GM21528 (cell line): ENCODE measurements at regions not wholly inside any gene's neighbourhood (a gene's known extent, or its start where the extent isn't known, plus 50 kb on each side); places are given as distances from the start of the nearest gene placed in this dataset.
"Not testable (repeated sequence)": the region's sequence is repeated elsewhere in the genome, so short reads cannot be mapped to it uniquely, and the experiment has no call there.

ENCODE experiments used
- ATAC-seq: cut with Tn5 transposase; IDR thresholded peaks from one replicate; pipeline ENCODE4 v1.9.1; 2021; ENCODE audit warnings: mild to moderate bottlenecking, moderate library complexity; ENCODE audit not compliant: unreplicated experiment, low FRiP score

DNA sequence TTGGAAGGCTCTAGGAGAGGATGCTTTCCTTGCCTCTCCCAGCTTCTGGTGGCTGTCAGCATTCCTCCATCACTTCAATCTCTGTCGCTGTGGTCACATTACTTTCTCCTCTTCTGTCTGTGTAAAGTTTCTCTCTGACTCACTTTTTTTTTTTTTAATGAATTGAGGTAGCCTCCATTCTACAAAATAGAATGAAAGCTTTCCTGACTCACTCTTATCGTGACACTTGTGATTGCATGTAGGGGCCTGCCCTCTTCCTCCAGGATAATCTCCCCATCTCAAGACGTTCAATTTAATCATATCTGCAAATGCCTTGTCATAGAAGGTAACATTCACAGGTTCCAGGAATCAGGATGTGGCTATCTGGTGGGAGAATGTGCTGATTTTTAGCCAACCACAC, 153.5 kb upstream of the HMGA2 start:
- no peak for ATAC-seq

GRCh38 chr12:65672441-65672840, 151.8 kb upstream of the HMGA2 start:
- no peak for ATAC-seq

GRCh38 chr12:65673156-65673690, 151.1 kb upstream of the HMGA2 start:
- no peak for ATAC-seq

DNA sequence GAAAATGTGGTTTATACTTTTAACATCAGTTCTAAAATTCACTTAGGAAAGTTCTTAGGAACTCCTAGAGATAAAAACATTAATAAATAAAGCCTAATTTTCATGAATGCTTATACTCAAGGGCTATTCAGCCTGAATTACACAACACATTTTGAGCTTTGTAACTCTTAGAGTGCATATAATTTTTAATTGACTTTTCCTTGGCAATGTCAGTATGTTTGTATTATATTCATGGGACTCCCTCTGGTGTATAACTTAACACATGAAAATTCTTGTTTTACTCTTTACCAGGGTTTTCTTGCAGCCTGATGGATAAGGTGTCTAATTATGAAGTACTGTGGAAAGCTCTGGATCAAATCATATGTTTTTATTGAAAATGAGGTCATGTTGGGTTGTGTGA, 150.6 kb upstream of the HMGA2 start:
- no peak for ATAC-seq

- ATAC-seq, result no peak
These were observed 149.1 kb upstream of the HMGA2 start for GRCh38 chr12:65675141-65675621.

GRCh38 chr12:65678172-65678571, 146.1 kb upstream of the HMGA2 start:
- not testable (repeated sequence) for ATAC-seq

- ATAC-seq, result no peak
These were observed 143.1 kb upstream of the HMGA2 start for GRCh38 chr12:65681226-65681625.

GRCh38 chr12:65682112-65682511, 142.2 kb upstream of the HMGA2 start:
- no peak for ATAC-seq

DNA sequence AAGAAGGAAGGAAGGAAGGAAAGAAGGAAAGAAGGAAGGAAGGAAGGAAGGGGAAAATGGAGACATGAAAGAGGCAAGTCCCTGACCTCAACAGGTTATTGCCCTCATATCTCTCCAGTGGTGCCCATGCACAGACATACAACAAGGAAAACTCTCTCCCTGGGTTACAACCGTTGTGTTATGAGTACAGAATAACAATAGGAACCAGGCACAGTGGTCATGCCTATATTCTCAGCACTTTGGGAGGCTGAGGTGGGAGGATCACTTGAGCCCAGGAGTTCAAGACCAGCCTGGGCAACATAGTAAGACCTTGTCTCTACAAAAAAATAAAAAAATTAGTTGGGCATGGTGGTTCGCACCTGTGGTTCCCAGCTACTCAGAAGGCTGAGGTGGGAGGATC, 139.4 kb upstream of the HMGA2 start:
- no peak for ATAC-seq

GRCh38 chr12:65685514-65685913, 138.8 kb upstream of the HMGA2 start:
- ATAC-seq, result no peak

GRCh38 chr12:65689508-65689907, 134.8 kb upstream of the HMGA2 start:
- ATAC-seq, result no peak

- ATAC-seq, result no peak
These were observed 133.8 kb upstream of the HMGA2 start for GRCh38 chr12:65690477-65690876.

- no peak for ATAC-seq
These were observed 130.2 kb upstream of the HMGA2 start for GRCh38 chr12:65694130-65694529.

- ATAC-seq, result no peak
These were observed 129.0 kb upstream of the HMGA2 start for GRCh38 chr12:65695113-65695865.

DNA sequence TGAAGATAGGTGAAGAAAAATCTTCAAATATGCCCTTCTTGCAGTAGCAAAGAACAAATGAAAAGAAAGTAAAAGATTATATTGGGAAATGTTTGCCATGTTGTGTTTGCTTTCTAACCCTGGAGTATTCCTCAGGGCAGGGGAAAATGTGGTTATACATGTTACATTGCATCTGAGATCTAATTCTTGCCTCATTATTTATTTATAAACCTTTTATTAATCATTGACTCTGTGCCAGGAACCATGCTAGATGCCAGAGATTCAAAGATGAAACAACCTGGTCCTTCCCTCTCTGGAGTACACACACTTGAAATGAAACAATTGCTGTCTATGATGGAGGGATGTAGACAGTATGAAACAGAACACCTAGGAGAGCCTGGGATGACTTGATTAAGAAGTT, 128.1 kb upstream of the HMGA2 start:
- ATAC-seq, result no peak

GRCh38 chr12:65699251-65699650, 125.0 kb upstream of the HMGA2 start:
- no peak for ATAC-seq

DNA sequence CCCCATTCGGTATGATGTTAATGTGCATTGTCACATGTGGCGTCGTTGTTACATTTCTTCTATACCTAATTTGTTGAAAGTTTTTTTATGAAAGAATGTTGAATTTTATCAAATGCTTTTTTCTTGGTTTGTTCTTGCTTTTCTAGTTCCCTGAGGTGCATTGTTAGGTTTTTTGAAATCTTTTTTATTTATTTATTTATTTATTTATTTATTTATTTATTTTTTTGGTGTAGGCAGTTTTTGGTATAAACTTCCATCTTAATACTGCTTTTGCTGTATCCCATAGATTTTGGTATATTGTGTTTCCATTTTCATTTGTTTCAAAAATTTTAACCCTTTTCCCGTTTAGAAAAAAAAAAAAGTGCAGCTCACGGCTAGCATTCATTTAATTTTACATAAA, 121.1 kb upstream of the HMGA2 start:
- no peak for ATAC-seq

DNA sequence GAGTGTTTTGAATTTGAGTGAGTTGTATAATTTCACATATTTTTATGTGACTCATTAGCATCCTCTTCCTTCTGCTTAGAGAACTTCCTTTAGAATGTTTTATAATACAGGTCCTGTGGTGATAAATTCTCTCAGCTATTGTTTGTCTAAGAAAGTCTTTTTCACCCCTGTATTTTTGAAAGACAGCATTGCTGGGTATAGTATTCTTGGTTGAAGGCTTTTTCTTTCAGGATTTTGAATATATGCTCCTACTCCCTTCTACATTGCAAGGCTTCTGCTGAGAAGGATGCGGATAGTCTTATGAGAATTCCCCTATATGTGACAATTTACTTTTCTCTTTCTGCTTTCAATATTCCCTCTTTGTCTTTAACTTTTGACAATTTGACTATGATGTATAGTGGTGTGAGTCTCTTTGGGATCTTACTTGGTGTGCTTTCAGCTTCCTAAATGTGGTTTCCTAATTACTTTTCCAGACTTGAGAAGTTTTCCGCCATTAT, 118.9 kb upstream of the HMGA2 start:
- no peak for ATAC-seq

DNA sequence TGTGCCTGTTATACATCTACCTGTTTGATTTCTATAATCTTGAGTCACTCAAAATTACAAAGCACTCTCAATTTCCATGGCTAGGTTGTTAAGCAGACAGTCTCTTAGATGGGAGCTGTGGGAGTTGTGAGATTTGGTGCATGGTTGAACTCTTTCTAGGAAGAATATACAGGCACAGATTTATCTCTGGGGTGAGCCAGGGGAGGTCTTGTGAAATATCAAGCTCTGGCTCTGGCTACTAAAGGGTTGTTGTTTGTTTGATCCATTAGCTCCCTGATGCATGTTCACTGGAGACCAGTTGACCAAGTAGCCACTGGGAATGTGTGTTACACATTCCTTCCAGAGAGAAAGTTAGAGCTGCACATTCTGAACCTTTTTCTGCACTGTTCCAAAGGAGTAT, 117.2 kb upstream of the HMGA2 start:
- no peak for ATAC-seq

DNA sequence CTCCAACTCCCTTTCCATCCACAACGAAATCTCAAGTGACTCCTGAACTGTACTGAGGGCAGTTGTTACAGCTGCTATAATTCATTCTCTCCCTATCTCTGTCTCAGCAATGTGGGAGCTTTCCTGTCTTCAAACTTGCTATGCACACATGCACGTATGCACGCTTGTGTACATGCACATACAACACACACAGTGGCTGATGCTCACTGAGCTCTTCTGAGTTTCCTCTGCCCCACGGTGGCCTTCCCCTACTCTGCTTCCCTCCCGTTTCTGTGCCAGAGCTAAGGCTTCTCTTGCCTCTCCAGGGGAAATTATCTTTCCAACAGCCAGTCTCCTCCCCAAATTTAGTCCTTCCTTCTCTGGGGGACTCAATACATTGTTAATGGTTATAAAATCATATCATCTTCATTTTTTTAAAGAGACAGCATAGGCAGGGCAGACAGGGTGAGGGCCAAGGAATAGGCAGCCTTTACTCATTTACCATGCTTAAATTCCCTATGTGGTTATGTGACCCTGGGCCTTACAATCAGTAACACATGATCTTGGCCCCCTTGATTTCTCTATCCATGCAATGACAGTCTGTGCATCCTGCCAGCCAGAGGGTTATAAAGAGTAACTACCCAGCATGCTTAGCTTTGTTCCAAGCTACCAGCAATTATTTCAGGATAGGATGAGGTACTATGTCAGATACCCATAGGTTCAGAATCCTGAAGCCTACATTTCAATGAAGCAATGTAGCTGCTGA, 111.9 kb upstream of the HMGA2 start:
- no peak for ATAC-seq

- ATAC-seq, result no peak
These were observed 108.3 kb upstream of the HMGA2 start for GRCh38 chr12:65715961-65716360.
